Kidney (tissue), 13 donors: ENCODE measurements at regions not wholly inside any gene's neighbourhood (a gene's known extent, or its start where the extent isn't known, plus 50 kb on each side); places are given as distances from the start of the nearest gene placed in this dataset.
A peak's percentile ranks its signal among the peaks of the same experiment; 100 is the strongest.

ENCODE experiments used
- DNase-seq, 5 donors: peaks; one replicate each; pipeline ENCODE4 v3.0.0-alpha.2; 2013 to 2020
- FAIRE-seq: peaks from 2 replicates; lab custom pipeline; 2012; peaks lifted over from hg19 to GRCh38; lab: Jason Lieb, UNC
- H3K27ac ChIP-seq, 2 donors: one replicate each; pipeline ENCODE4 v1.7.0; 2013; ENCODE audit warnings: low read depth in 2 of 2, low read length in 2 of 2, inconsistent platforms in 1 of 2
- H3K27me3 ChIP-seq: one replicate; pipeline ENCODE4 v1.7.1; 2013; ENCODE audit warnings: low read length, inconsistent platforms; ENCODE audit not compliant: control insufficient read depth, insufficient read depth
- H3K36me3 ChIP-seq, 3 donors: one replicate each; pipeline versions ENCODE4 v1.7.0 to v1.7.1; 2013; ENCODE audit warnings: low read length in 3 of 3, control low read depth in 1 of 3, inconsistent platforms in 1 of 3; ENCODE audit not compliant: insufficient read depth in 3 of 3, control insufficient read depth in 2 of 3
- H3K4me1 ChIP-seq, 3 donors: one replicate each; pipeline versions ENCODE4 v1.7.0 to v1.7.1; 2013; ENCODE audit warnings: low read length in 3 of 3, inconsistent platforms in 1 of 3, low read depth in 1 of 3; ENCODE audit not compliant: control insufficient read depth in 2 of 3, insufficient read depth in 2 of 3
- H3K4me3 ChIP-seq, 3 donors: one replicate each; pipeline versions ENCODE4 v1.7.0 to v1.8.1; 2013; ENCODE audit warnings: low read length in 3 of 3, control low read depth in 1 of 3, inconsistent platforms in 1 of 3
- H3K9ac ChIP-seq, 3 donors: one replicate each; pipeline versions ENCODE4 v1.7.0 to v1.7.1; 2013; ENCODE audit warnings: low read length in 3 of 3, control low read depth in 1 of 3, inconsistent platforms in 1 of 3
- H3K9me3 ChIP-seq, 3 donors: one replicate each; pipeline versions ENCODE4 v1.7.0 to v1.7.1; 2013; ENCODE audit warnings: low read length in 3 of 3, control low read depth in 1 of 3, inconsistent platforms in 1 of 3; ENCODE audit not compliant: control insufficient read depth in 2 of 3, insufficient read depth in 1 of 3
- CTCF ChIP-seq: IDR thresholded peaks from 3 replicates; pipeline ENCODE4 v1.5.1; 2012; ENCODE audit warnings: mild to moderate bottlenecking, moderate library complexity, borderline replicate concordance; ENCODE audit not compliant: insufficient read depth; ENCODE audit errors: extremely low read depth
- intact Hi-C: fragments of 100-400 bp; cut with DNase I; formaldehyde crosslinking; loops from one replicate; pipeline ENCODE4 v1.11.1; 2022
- donor health status: control.
- donor health status: control.
- donor health status: control.
- donor health status: control.
- donor health status: control.
- donor health status: DM: yes; HTN: yes; CAD: no.
- donor health status: Normal renal cell carcinoma (clear cell type).

- intact Hi-C loops = no loop called here
- H3K27ac ChIP-seq = no peak overlapping the region
Observed at GRCh38 chr5:15021266-15022046, 149.9 kb upstream of the ANKH start.

GRCh38 chr5:15020736-15021135 lies 149.2 kb upstream of the ANKH start:
- H3K27ac ChIP-seq = no peak overlapping the region
- H3K9ac ChIP-seq = no peak overlapping the region
- H3K36me3 ChIP-seq = no peaks in the 10 kb centered on the region
- intact Hi-C loops = no loop called here
- no peaks in the 10 kb centered on the region for H3K27me3 ChIP-seq
- TF ChIP-seq CTCF = no peak
- H3K4me3 ChIP-seq = no peak overlapping the region
- H3K9me3 ChIP-seq = no peaks in the 10 kb centered on the region
- no peaks in the 10 kb centered on the region for H3K4me1 ChIP-seq
- no peak for FAIRE-seq
- DNase-seq = no peak

More at GRCh38 chr5:15021266-15022046, 149.9 kb upstream of the ANKH start:
- DNase-seq (no peak), FAIRE-seq (no peak)
- H3K27me3 ChIP-seq = no peaks in the 10 kb centered on the region
- H3K9ac ChIP-seq = no peak overlapping the region
- no peak overlapping the region for H3K4me3 ChIP-seq
- H3K36me3 ChIP-seq = no peaks in the 10 kb centered on the region
- H3K4me1 ChIP-seq = no peaks in the 10 kb centered on the region
- TF ChIP-seq CTCF = no peak
- no peaks in the 10 kb centered on the region for H3K9me3 ChIP-seq

GRCh38 chr5:15014809-15015208 lies 143.2 kb upstream of the ANKH start:
- Histone ChIP-seq H3K9me3 (no peaks in the 10 kb centered on the region), H3K4me1 (no peaks in the 10 kb centered on the region), H3K36me3 (no peaks in the 10 kb centered on the region), H3K4me3 (no peak overlapping the region), H3K27ac (no peak overlapping the region), H3K27me3 (no peaks in the 10 kb centered on the region), H3K9ac (no peak overlapping the region)
- intact Hi-C loops = no loop called here
- no peak for TF ChIP-seq CTCF
- peak in 1 of 5 donors; percentile 11 for DNase-seq
- FAIRE-seq = no peak
